ENCODE measurements at regions not wholly inside any gene's neighbourhood (a gene's known extent, or its start where the extent isn't known, plus 50 kb on each side); places are given as distances from the start of the nearest gene placed in this dataset.
"Not testable (repeated sequence)": the region's sequence is repeated elsewhere in the genome, so short reads cannot be mapped to it uniquely, and the experiment has no call there.

GRCh38 chr14:55807053-55807880 lies 227.3 kb downstream of the KTN1 start:
- DNase-seq, result peak; percentile 85

GRCh38 chr14:55807881-55808379 lies 227.9 kb downstream of the KTN1 start:
- DNase-seq, result no peak

GRCh38 chr14:55813630-55814029 lies 233.6 kb downstream of the KTN1 start:
- DNase-seq, result no peak

GRCh38 chr14:55814064-55814463 lies 234.1 kb downstream of the KTN1 start:
- no peak for DNase-seq

GRCh38 chr14:55814873-55815272 lies 234.9 kb downstream of the KTN1 start:
- DNase-seq, result no peak

GRCh38 chr14:55816225-55816624 lies 236.2 kb downstream of the KTN1 start:
- no peak for DNase-seq

- no peak for DNase-seq
These were observed 239.8 kb downstream of the KTN1 start for GRCh38 chr14:55819610-55820304.

- no peak for DNase-seq
These were observed 242.9 kb downstream of the KTN1 start for GRCh38 chr14:55822906-55823305.

- DNase-seq, result no peak
These were observed 252.3 kb downstream of the KTN1 start for GRCh38 chr14:55832122-55832911.

GRCh38 chr14:55832974-55833373 lies 253.0 kb downstream of the KTN1 start:
- no peak for DNase-seq

- DNase-seq, result no peak
These were observed 254.4 kb downstream of the KTN1 start for GRCh38 chr14:55834390-55834789.

GRCh38 chr14:55835985-55836384 lies 256.0 kb downstream of the KTN1 start:
- no peak for DNase-seq

- DNase-seq, result no peak
These were observed 257.5 kb downstream of the KTN1 start for GRCh38 chr14:55837467-55837866.

GRCh38 chr14:55838529-55839052 lies 258.6 kb downstream of the KTN1 start:
- DNase-seq, result no peak

GRCh38 chr14:55839301-55839947 lies 259.4 kb downstream of the KTN1 start:
- DNase-seq, result not testable (repeated sequence)

GRCh38 chr14:55840821-55841220 lies 260.8 kb downstream of the KTN1 start:
- no peak for DNase-seq

- no peak for DNase-seq
These were observed 261.6 kb downstream of the KTN1 start for GRCh38 chr14:55841625-55842024.

- no peak for DNase-seq
These were observed 263.9 kb downstream of the KTN1 start for GRCh38 chr14:55843718-55844403.

GRCh38 chr14:55845963-55846825 lies 266.2 kb downstream of the KTN1 start:
- no peak for DNase-seq

GRCh38 chr14:55846826-55847446 lies 266.9 kb downstream of the KTN1 start:
- no peak for DNase-seq

Measured in CD4-positive, alpha-beta T cell treated with Interleukin-17A for 1 hour (primary cell).